MM.1S (cell line): ENCODE measurements at regions not wholly inside any gene's neighbourhood (a gene's known extent, or its start where the extent isn't known, plus 50 kb on each side); places are given as distances from the start of the nearest gene placed in this dataset.

ENCODE experiments used
- CTCF ChIP-seq: fragments of 300-600 bp; sonication (generic); IDR thresholded peaks from 2 replicates; pipeline ENCODE4 v1.5.1; 2016; ENCODE audit warnings: antibody characterized with exemption, low read length, mixed read lengths
- EZH2 ChIP-seq: fragments of 300-600 bp; sonication (generic); optimal IDR thresholded peaks from 2 replicates; pipeline ENCODE3; 2017; ENCODE audit warnings: low read depth, mild to moderate bottlenecking, antibody characterized with exemption, low read length, mixed read lengths
- EZH2phosphoT487 ChIP-seq: fragments of 300-600 bp; sonication (generic); IDR thresholded peaks from 2 replicates; pipeline ENCODE4 v1.6.1; 2018; ENCODE audit warnings: antibody characterized with exemption, low read length

DNA sequence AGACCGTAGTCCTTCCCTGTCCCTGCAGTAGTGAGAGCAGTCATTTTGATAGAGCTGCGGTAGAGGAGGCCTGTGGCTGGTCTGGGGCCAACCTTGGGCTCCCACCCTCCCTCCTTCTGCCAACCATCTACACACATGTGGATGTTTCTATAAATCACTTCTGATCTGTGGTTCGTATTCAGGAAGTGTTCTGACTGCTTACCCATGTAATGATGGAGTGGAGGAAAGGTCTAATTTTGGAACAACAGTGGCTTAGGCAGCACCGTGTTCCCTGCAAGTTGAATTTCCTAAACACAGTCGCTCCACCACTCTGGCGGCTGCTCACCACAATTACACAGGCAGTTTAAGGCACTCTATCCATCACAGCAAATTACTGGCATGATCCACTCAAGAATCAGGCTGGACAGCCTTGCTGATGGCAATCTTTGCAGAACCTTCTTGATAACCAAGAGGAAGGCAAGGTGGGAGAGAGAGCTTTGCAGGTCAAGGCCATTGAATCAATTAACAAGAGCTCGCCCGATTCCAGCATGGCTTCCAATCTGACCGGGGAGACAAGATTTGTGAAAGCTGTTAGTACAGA lies 104.7 kb upstream of the VEPH1 start:
- TF ChIP-seq CTCF = no peak
- no peak for TF ChIP-seq EZH2
- TF ChIP-seq EZH2phosphoT487 = no peak
